ENCODE measurements at regions not wholly inside any gene's neighbourhood (a gene's known extent, or its start where the extent isn't known, plus 50 kb on each side); places are given as distances from the start of the nearest gene placed in this dataset.

GRCh38 chr4:41390661-41391060, 133.9 kb downstream of the UCHL1 start:
- no peak for DNase-seq (ENCODE audit: insufficient read length, low spot score, missing footprints)
- Histone ChIP-seq H4K20me1 (ENCODE audit: insufficient read depth, low read length) (no peaks in the 10 kb centered on the region), H3K9me3 (ENCODE audit: low read depth, low read length) (no peaks in the 10 kb centered on the region), H3K4me1 (ENCODE audit: insufficient read depth, low read length) (no peaks in the 10 kb centered on the region), H3K4me3 (ENCODE audit: insufficient read depth, low read length) (no peak overlapping the region), H3K27me3 (ENCODE audit: insufficient read depth, low read length) (no peaks in the 10 kb centered on the region), H3K27ac (ENCODE audit: low read depth, low read length) (no peak overlapping the region), H2AFZ (ENCODE audit: low read length) (no peak overlapping the region), H3K79me2 (ENCODE audit: insufficient read depth, low read length) (no peaks in the 10 kb centered on the region), H3K36me3 (ENCODE audit: insufficient read depth, low read length) (no peaks in the 10 kb centered on the region), H3K4me2 (ENCODE audit: insufficient read depth, low read length) (no peak overlapping the region)
- TF ChIP-seq CTCF (IDR thresholded peaks at IDR 0.05; ENCODE audit: extremely low read depth, low read depth, low read length) = no peak

GRCh38 chr4:41391271-41391670, 134.5 kb downstream of the UCHL1 start:
- no peak for TF ChIP-seq CTCF (IDR thresholded peaks at IDR 0.05; ENCODE audit: extremely low read depth, low read depth, low read length)
- H3K27me3 ChIP-seq (ENCODE audit: insufficient read depth, low read length) = no peaks in the 10 kb centered on the region

GRCh38 chr4:41394481-41394894, 137.8 kb downstream of the UCHL1 start:
- Histone ChIP-seq H3K79me2 (ENCODE audit: insufficient read depth, low read length) (no peaks in the 10 kb centered on the region), H3K27ac (ENCODE audit: low read depth, low read length) (no peak overlapping the region), H4K20me1 (ENCODE audit: insufficient read depth, low read length) (no peaks in the 10 kb centered on the region), H3K27me3 (ENCODE audit: insufficient read depth, low read length) (no peaks in the 10 kb centered on the region), H3K36me3 (ENCODE audit: insufficient read depth, low read length) (no peaks in the 10 kb centered on the region), H3K4me1 (ENCODE audit: insufficient read depth, low read length) (no peaks in the 10 kb centered on the region), H3K4me2 (ENCODE audit: insufficient read depth, low read length) (no peak overlapping the region), H3K4me3 (ENCODE audit: insufficient read depth, low read length) (no peak overlapping the region), H3K9me3 (ENCODE audit: low read depth, low read length) (no peaks in the 10 kb centered on the region), H2AFZ (ENCODE audit: low read length) (no peak overlapping the region)
- TF ChIP-seq CTCF (IDR thresholded peaks at IDR 0.05; ENCODE audit: extremely low read depth, low read depth, low read length) = no peak
- no peak for DNase-seq (ENCODE audit: insufficient read length, low spot score, missing footprints)

More at GRCh38 chr4:41391271-41391670, 134.5 kb downstream of the UCHL1 start:
- H3K27ac ChIP-seq (ENCODE audit: low read depth, low read length) = no peak overlapping the region
- H3K36me3 ChIP-seq (ENCODE audit: insufficient read depth, low read length) = no peaks in the 10 kb centered on the region
- H3K4me1 ChIP-seq (ENCODE audit: insufficient read depth, low read length) = no peaks in the 10 kb centered on the region
- no peak overlapping the region for H3K4me2 ChIP-seq (ENCODE audit: insufficient read depth, low read length)
- H3K9me3 ChIP-seq (ENCODE audit: low read depth, low read length) = no peaks in the 10 kb centered on the region
- DNase-seq (ENCODE audit: insufficient read length, low spot score, missing footprints) = no peak
- H2AFZ ChIP-seq (ENCODE audit: low read length) = no peak overlapping the region
- no peaks in the 10 kb centered on the region for H3K79me2 ChIP-seq (ENCODE audit: insufficient read depth, low read length)
- no peaks in the 10 kb centered on the region for H4K20me1 ChIP-seq (ENCODE audit: insufficient read depth, low read length)
- no peak overlapping the region for H3K4me3 ChIP-seq (ENCODE audit: insufficient read depth, low read length)

GRCh38 chr4:41396214-41396613, 139.5 kb downstream of the UCHL1 start:
- no peaks in the 10 kb centered on the region for H3K36me3 ChIP-seq (ENCODE audit: insufficient read depth, low read length)
- H3K4me1 ChIP-seq (ENCODE audit: insufficient read depth, low read length) = no peaks in the 10 kb centered on the region
- no peak for TF ChIP-seq CTCF (IDR thresholded peaks at IDR 0.05; ENCODE audit: extremely low read depth, low read depth, low read length)
- H3K4me2 ChIP-seq (ENCODE audit: insufficient read depth, low read length) = no peak overlapping the region
- H3K4me3 ChIP-seq (ENCODE audit: insufficient read depth, low read length) = no peak overlapping the region
- H3K27ac ChIP-seq (ENCODE audit: low read depth, low read length) = no peak overlapping the region
- DNase-seq (ENCODE audit: insufficient read length, low spot score, missing footprints) = no peak
- H3K9me3 ChIP-seq (ENCODE audit: low read depth, low read length) = no peaks in the 10 kb centered on the region
- H4K20me1 ChIP-seq (ENCODE audit: insufficient read depth, low read length) = no peaks in the 10 kb centered on the region
- no peaks in the 10 kb centered on the region for H3K27me3 ChIP-seq (ENCODE audit: insufficient read depth, low read length)
- H2AFZ ChIP-seq (ENCODE audit: low read length) = no peak overlapping the region
- H3K79me2 ChIP-seq (ENCODE audit: insufficient read depth, low read length) = no peaks in the 10 kb centered on the region

Data from osteoblast (primary cell).